ENCODE measurements at regions not wholly inside any gene's neighbourhood (a gene's known extent, or its start where the extent isn't known, plus 50 kb on each side); places are given as distances from the start of the nearest gene placed in this dataset.
"Not testable (repeated sequence)": the region's sequence is repeated elsewhere in the genome, so short reads cannot be mapped to it uniquely, and the experiment has no call there.

DNA sequence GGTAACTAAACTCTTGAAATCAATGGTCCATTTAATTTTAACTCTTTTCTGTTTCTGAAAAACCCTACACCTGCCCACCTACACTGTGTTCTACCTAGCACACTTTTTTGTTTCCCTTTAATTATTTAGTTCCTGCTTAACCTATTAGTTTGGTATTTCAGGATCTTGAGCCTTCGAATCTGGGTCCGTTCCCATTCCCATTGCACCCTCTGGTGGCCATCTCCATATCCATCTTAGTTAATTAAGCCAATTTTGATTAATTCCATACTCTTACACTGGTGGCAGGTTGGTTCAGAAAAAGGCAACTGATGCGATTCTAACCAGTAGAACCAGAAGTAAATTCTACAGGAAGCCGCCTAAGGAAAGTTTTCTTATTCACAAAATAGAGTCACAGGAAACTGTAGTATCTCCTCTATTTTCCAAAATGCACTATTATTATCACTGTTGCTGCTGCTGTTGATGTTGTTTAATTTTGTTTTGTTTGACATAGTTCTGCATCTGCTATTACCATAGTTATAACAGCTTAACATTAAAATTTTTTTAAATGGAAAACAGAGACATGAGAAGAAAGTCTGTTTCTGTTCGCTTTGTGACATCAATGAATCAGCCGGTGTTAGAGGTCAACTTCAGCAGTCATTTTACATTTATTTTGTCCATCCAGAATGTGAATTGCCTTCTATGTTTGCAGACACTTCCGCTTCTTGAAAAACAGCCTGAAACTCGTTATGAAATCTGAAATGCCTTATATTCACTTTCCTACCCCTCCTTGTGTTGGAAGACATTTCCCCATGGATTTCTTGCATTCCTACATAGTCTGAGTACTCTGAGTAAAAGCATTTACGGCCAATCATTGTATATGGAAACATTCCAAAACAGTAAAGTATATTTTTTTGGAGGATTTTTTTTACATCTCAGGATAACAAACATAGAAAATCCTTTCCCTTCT is 115.5 kb upstream of the NCAM2 start:
- H3K4me3 ChIP-seq, result no peak overlapping the region
- no peaks in the 10 kb centered on the region for H3K27me3 ChIP-seq
- H3K4me1 ChIP-seq, result no peaks in the 10 kb centered on the region
- no peak overlapping the region for H3K27ac ChIP-seq
- TF ChIP-seq EP300 (IDR thresholded peaks at IDR 0.05; ENCODE audit: low read depth) (no peak), CTCF (IDR thresholded peaks at IDR 0.05) (peak; percentile 37 to 58 (median 52))
- intact Hi-C loops (cut with DNase I; ENCODE audit: low total_unique reads) (no loop called here), in situ Hi-C loops (cut with MboI; ENCODE audit: low pct_ligation_motif_present in 1 of 4, low pct_unique_long_range_greater_than_20kb in 1 of 4, low sequenced_read_pairs in 3 of 4) (no loop called here)
- H3K9me3 ChIP-seq, result no peaks in the 10 kb centered on the region
- peak; percentile 21 for DNase-seq
- WGBS, 2 donors (ENCODE audit: low coverage in 1 of 2), result 36 to 44% methylated on average over 9 of the region's 9 CpGs
- H3K36me3 ChIP-seq, result no peaks in the 10 kb centered on the region

- no peak for TF ChIP-seq POLR2AphosphoS5 (IDR thresholded peaks at IDR 0.05)
- no peak for TF ChIP-seq POLR2A (IDR thresholded peaks at IDR 0.05)
- no peak for TF ChIP-seq EP300 (IDR thresholded peaks at IDR 0.05; ENCODE audit: low read depth)
- Histone ChIP-seq H3K27ac (no peak overlapping the region), H3K36me3 (no peaks in the 10 kb centered on the region), H3K4me1 (no peaks in the 10 kb centered on the region), H3K4me3 (no peak overlapping the region), H3K27me3 (no peaks in the 10 kb centered on the region), H3K9me3 (no peaks in the 10 kb centered on the region)
- 65 to 73% methylated on average over 4 of the region's 4 CpGs for WGBS, 2 donors (ENCODE audit: low coverage in 1 of 2)
- in situ Hi-C loops (cut with MboI; ENCODE audit: low pct_ligation_motif_present in 1 of 4, low pct_unique_long_range_greater_than_20kb in 1 of 4, low sequenced_read_pairs in 3 of 4), result no loop called here
- intact Hi-C loops (cut with DNase I; ENCODE audit: low total_unique reads), result no loop called here
- no peak for DNase-seq
Measured at GRCh38 chr21:20883408-20883800, 114.8 kb upstream of the NCAM2 start.

DNA sequence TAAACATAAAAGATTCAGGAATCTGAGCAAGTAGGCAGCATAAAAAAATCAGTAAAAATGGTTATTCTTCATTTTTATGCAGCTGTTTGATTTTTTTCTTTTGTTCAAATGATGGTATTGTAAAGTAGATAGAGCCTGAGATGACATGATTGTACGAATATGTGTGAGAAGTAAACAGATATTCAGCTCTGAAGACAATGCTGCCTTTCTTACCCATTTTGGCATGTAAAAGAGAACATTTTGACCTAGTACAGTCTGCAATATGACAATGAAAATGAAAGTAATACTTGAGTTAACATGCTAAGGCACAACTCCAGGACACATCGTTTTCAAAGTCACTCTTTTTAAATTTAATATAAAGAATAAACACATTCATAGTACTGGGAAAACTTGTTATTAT is 95.7 kb upstream of the NCAM2 start:
- TF ChIP-seq POLR2A (IDR thresholded peaks at IDR 0.05) (no peak), POLR2AphosphoS5 (IDR thresholded peaks at IDR 0.05) (no peak), CTCF (IDR thresholded peaks at IDR 0.05) (no peak), EP300 (IDR thresholded peaks at IDR 0.05; ENCODE audit: low read depth) (no peak)
- Histone ChIP-seq H3K4me1 (no peaks in the 10 kb centered on the region), H3K36me3 (no peaks in the 10 kb centered on the region), H3K4me3 (no peak overlapping the region), H3K27ac (no peak overlapping the region), H3K27me3 (no peaks in the 10 kb centered on the region), H3K9me3 (no peaks in the 10 kb centered on the region)
- 19 to 25% methylated on average over 2 of the region's 2 CpGs for WGBS, 2 donors (ENCODE audit: low coverage in 1 of 2)
- no peak for DNase-seq
- in situ Hi-C loops (cut with MboI; ENCODE audit: low pct_ligation_motif_present in 1 of 4, low pct_unique_long_range_greater_than_20kb in 1 of 4, low sequenced_read_pairs in 3 of 4) (no loop called here), intact Hi-C loops (cut with DNase I; ENCODE audit: low total_unique reads) (no loop called here)

DNA sequence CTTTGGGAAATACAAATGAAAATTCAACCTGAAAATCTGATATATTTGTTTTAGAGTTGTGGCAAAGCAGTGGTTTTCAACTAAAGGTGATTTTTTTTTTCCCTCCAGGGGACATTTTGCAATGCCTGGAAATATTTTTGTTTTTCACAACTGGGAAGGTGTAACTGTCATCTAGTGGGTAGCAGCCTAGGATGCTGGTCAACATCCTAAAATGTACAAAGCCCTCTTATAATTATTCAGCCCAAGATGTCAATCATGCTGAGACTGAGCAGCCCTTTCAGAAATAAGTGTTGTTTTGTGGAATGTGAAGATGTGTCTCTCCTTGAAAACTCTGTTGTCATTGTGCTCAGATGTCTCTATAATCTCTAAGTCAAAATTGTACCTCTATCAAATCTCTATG is 95.2 kb upstream of the NCAM2 start:
- Histone ChIP-seq H3K4me3 (no peak overlapping the region), H3K27ac (no peak overlapping the region)
- in situ Hi-C loops (cut with MboI; ENCODE audit: low pct_ligation_motif_present in 1 of 4, low pct_unique_long_range_greater_than_20kb in 1 of 4, low sequenced_read_pairs in 3 of 4), result no loop called here

DNA sequence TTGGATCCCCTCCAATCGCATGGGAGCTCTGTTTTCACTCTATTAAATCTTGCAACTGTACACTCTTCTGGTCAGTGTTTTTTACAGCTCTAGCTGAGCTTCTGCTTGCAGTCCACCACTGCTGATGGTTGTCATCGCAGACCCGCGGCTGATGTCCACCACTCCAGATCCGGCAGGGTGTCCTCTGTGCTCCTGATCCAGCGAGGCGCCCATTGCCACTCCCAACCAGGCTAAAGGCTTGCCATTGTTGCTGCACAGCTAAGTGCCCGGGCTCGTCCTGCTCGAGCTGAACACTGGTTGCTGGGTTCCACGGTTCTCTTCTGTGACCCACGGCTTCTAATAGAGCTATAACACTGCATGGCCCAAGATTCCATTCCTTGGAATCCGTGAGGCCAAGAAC is 70.7 kb upstream of the NCAM2 start:
- H3K27ac ChIP-seq; H3K36me3 ChIP-seq; in situ Hi-C loops (cut with MboI; ENCODE audit: low pct_ligation_motif_present in 1 of 4, low pct_unique_long_range_greater_than_20kb in 1 of 4, low sequenced_read_pairs in 3 of 4); intact Hi-C loops (cut with DNase I; ENCODE audit: low total_unique reads); H3K4me3 ChIP-seq; H3K4me1 ChIP-seq; H3K9me3 ChIP-seq; H3K27me3 ChIP-seq; DNase-seq: not testable (repeated sequence)
- 75 to 89% methylated on average over 9 to 13 of the region's 13 CpGs for WGBS, 2 donors (ENCODE audit: low coverage in 1 of 2)

More for the DNA sequence above, 95.2 kb upstream of the NCAM2 start:
- Histone ChIP-seq H3K36me3 (no peaks in the 10 kb centered on the region), H3K9me3 (no peaks in the 10 kb centered on the region), H3K27me3 (no peaks in the 10 kb centered on the region), H3K4me1 (no peaks in the 10 kb centered on the region)
- TF ChIP-seq CTCF (IDR thresholded peaks at IDR 0.05) (no peak), EP300 (IDR thresholded peaks at IDR 0.05; ENCODE audit: low read depth) (no peak), POLR2A (IDR thresholded peaks at IDR 0.05) (no peak), POLR2AphosphoS5 (IDR thresholded peaks at IDR 0.05) (no peak)
- intact Hi-C loops (cut with DNase I; ENCODE audit: low total_unique reads), result no loop called here
- DNase-seq, result no peak
